ENCODE measurements at regions not wholly inside any gene's neighbourhood (a gene's known extent, or its start where the extent isn't known, plus 50 kb on each side); places are given as distances from the start of the nearest gene placed in this dataset.

DNA sequence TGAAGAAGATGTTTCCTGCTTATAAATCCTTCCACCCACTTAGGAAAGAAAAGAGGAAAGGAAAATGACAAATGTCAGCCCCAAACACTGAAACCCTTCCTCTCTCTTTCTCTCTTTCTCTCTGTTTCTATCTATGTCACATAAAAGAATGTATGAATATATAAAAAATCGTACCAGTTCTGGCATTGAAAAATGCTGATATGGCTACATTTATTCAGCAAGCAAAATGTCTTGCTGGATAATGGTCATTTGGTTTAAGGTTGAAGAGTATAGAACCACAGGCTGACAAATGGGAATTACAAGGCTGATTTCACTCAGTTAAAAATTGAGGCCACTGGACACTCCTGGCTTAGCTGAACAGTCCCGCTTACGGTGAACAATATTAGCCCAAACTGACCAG is 335.9 kb downstream of the PARP8 start:
- H3K4me2 ChIP-seq (ENCODE audit: low read depth, low read length, poor library complexity, severe bottlenecking), result no peak overlapping the region
- no peak for TF ChIP-seq EZH2phosphoT487 (IDR thresholded peaks at IDR 0.05; ENCODE audit: borderline replicate concordance)
- TF ChIP-seq, protein P1, sequence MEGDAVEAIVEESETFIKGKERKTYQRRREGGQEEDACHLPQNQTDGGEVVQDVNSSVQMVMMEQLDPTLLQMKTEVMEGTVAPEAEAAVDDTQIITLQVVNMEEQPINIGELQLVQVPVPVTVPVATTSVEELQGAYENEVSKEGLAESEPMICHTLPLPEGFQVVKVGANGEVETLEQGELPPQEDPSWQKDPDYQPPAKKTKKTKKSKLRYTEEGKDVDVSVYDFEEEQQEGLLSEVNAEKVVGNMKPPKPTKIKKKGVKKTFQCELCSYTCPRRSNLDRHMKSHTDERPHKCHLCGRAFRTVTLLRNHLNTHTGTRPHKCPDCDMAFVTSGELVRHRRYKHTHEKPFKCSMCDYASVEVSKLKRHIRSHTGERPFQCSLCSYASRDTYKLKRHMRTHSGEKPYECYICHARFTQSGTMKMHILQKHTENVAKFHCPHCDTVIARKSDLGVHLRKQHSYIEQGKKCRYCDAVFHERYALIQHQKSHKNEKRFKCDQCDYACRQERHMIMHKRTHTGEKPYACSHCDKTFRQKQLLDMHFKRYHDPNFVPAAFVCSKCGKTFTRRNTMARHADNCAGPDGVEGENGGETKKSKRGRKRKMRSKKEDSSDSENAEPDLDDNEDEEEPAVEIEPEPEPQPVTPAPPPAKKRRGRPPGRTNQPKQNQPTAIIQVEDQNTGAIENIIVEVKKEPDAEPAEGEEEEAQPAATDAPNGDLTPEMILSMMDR (conservative IDR thresholded peaks at IDR 0.05; ENCODE audit: low read length), result no peak
- H3K36me3 ChIP-seq (ENCODE audit: insufficient read depth, low read length), result no peaks in the 10 kb centered on the region
- no peaks in the 10 kb centered on the region for H4K20me1 ChIP-seq (ENCODE audit: insufficient read depth, low read length, poor library complexity, severe bottlenecking)
- no peaks in the 10 kb centered on the region for H3K79me2 ChIP-seq (ENCODE audit: insufficient read depth, low read length)
- H3F3A ChIP-seq (ENCODE audit: low read depth), result no peaks in the 10 kb centered on the region
- no peak overlapping the region for H3K9ac ChIP-seq (ENCODE audit: low read depth, low read length, poor library complexity, severe bottlenecking)
- no peaks in the 10 kb centered on the region for H3K27me3 ChIP-seq (ENCODE audit: insufficient read depth, low read length, poor library complexity, severe bottlenecking)
- no peaks in the 10 kb centered on the region for H3K4me1 ChIP-seq (ENCODE audit: insufficient read depth, low read length, poor library complexity, severe bottlenecking)
- no peak overlapping the region for H3K4me3 ChIP-seq (ENCODE audit: low read length, poor library complexity, severe bottlenecking)
- H3K9me2 ChIP-seq (replicated peaks; ENCODE audit: low read depth, low read length), result no peaks in the 10 kb centered on the region
- H2AFZ ChIP-seq (ENCODE audit: low read length), result no peak overlapping the region
- H3K9me3 ChIP-seq (ENCODE audit: insufficient read depth, low read depth, low read length), result no peaks in the 10 kb centered on the region

DNA sequence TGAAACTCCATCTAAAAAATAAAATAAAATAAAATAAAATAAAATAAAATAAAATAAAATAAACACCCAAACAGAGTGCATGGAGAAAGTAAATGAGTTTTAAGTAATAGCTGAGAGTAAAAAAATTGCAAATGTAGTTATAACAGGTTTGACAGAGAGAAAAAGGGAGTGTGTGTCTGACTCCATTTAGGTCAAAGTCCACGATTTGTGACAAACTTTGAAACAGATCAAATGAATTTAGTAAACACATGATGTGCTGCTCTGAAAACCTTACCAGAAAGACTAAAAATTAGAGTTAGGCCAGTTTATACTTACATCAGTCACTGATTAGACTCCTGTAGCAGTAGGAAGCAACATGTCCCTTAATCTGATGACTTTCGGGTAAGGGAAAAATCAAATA is 346.6 kb downstream of the PARP8 start:
- no peaks in the 10 kb centered on the region for H3K4me1 ChIP-seq (ENCODE audit: insufficient read depth, low read length, poor library complexity, severe bottlenecking)
- no peaks in the 10 kb centered on the region for H3K36me3 ChIP-seq (ENCODE audit: insufficient read depth, low read length)
- no peak overlapping the region for H3K4me3 ChIP-seq (ENCODE audit: low read length, poor library complexity, severe bottlenecking)
- H3K9ac ChIP-seq (ENCODE audit: low read depth, low read length, poor library complexity, severe bottlenecking), result no peak overlapping the region
- no peaks in the 10 kb centered on the region for H3K9me2 ChIP-seq (replicated peaks; ENCODE audit: low read depth, low read length)
- H3K9me3 ChIP-seq (ENCODE audit: insufficient read depth, low read depth, low read length), result no peaks in the 10 kb centered on the region
- H3K79me2 ChIP-seq (ENCODE audit: insufficient read depth, low read length), result no peaks in the 10 kb centered on the region
- no peaks in the 10 kb centered on the region for H3F3A ChIP-seq (ENCODE audit: low read depth)
- no peak overlapping the region for H3K4me2 ChIP-seq (ENCODE audit: low read depth, low read length, poor library complexity, severe bottlenecking)
- TF ChIP-seq EZH2phosphoT487 (IDR thresholded peaks at IDR 0.05; ENCODE audit: borderline replicate concordance), result no peak
- TF ChIP-seq, protein P1 (conservative IDR thresholded peaks at IDR 0.05; ENCODE audit: low read length), result no peak
- H4K20me1 ChIP-seq (ENCODE audit: insufficient read depth, low read length, poor library complexity, severe bottlenecking), result no peaks in the 10 kb centered on the region
- H3K27me3 ChIP-seq (ENCODE audit: insufficient read depth, low read length, poor library complexity, severe bottlenecking), result no peaks in the 10 kb centered on the region
- H2AFZ ChIP-seq (ENCODE audit: low read length), result no peak overlapping the region

DNA sequence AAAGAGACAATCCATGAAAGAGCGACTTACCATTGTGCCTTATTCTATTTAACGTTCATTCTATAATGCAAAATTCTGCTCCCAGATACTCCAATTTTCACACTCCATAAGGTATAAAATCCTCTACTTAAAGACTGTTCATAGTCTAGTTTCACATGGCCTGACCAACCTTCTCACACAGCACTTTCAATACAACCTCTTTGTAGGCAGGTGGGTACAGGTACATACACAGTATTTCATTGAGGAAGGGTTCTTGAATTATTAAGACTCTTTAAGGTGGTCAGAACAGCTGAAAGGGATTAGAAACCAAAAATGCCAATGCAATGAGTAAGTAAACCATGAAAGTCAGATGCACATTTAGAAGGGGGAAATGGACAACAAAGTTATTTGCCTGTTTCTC is 352.0 kb downstream of the PARP8 start:
- H3K4me1 ChIP-seq (ENCODE audit: insufficient read depth, low read length, poor library complexity, severe bottlenecking), result no peaks in the 10 kb centered on the region
- TF ChIP-seq EZH2phosphoT487 (IDR thresholded peaks at IDR 0.05; ENCODE audit: borderline replicate concordance), result no peak
- TF ChIP-seq, protein P1 (conservative IDR thresholded peaks at IDR 0.05; ENCODE audit: low read length), result no peak
- H3K9me2 ChIP-seq (replicated peaks; ENCODE audit: low read depth, low read length), result no peaks in the 10 kb centered on the region
- H4K20me1 ChIP-seq (ENCODE audit: insufficient read depth, low read length, poor library complexity, severe bottlenecking), result no peaks in the 10 kb centered on the region
- H3K36me3 ChIP-seq (ENCODE audit: insufficient read depth, low read length), result no peaks in the 10 kb centered on the region
- no peak overlapping the region for H3K4me3 ChIP-seq (ENCODE audit: low read length, poor library complexity, severe bottlenecking)
- H2AFZ ChIP-seq (ENCODE audit: low read length), result no peak overlapping the region
- no peaks in the 10 kb centered on the region for H3K27me3 ChIP-seq (ENCODE audit: insufficient read depth, low read length, poor library complexity, severe bottlenecking)
- H3K79me2 ChIP-seq (ENCODE audit: insufficient read depth, low read length), result no peaks in the 10 kb centered on the region
- H3F3A ChIP-seq (ENCODE audit: low read depth), result no peaks in the 10 kb centered on the region
- no peak overlapping the region for H3K4me2 ChIP-seq (ENCODE audit: low read depth, low read length, poor library complexity, severe bottlenecking)
- H3K9ac ChIP-seq (ENCODE audit: low read depth, low read length, poor library complexity, severe bottlenecking), result no peak overlapping the region
- H3K9me3 ChIP-seq (ENCODE audit: insufficient read depth, low read depth, low read length), result no peaks in the 10 kb centered on the region
